Upper lobe of left lung (tissue), 4 donors: ENCODE measurements at regions not wholly inside any gene's neighbourhood (a gene's known extent, or its start where the extent isn't known, plus 50 kb on each side); places are given as distances from the start of the nearest gene placed in this dataset.

Source experiments
- CTCF ChIP-seq, 6 experiments: fragments of 450-650 bp in 4 of 6; fragments of 200-600 bp in 2 of 6; sonication (generic) in 2 of 6; IDR thresholded peaks; one replicate each; pipeline ENCODE4 v1.5.1; 2016 to 2019; ENCODE audit warnings: antibody characterized with exemption in 6 of 6
- POLR2AphosphoS5 ChIP-seq, 2 donors: sonication (generic); formaldehyde crosslinking; IDR thresholded peaks; one replicate each; pipeline ENCODE4 v1.5.1; 2017; ENCODE audit warnings: antibody characterized with exemption in 2 of 2

DNA sequence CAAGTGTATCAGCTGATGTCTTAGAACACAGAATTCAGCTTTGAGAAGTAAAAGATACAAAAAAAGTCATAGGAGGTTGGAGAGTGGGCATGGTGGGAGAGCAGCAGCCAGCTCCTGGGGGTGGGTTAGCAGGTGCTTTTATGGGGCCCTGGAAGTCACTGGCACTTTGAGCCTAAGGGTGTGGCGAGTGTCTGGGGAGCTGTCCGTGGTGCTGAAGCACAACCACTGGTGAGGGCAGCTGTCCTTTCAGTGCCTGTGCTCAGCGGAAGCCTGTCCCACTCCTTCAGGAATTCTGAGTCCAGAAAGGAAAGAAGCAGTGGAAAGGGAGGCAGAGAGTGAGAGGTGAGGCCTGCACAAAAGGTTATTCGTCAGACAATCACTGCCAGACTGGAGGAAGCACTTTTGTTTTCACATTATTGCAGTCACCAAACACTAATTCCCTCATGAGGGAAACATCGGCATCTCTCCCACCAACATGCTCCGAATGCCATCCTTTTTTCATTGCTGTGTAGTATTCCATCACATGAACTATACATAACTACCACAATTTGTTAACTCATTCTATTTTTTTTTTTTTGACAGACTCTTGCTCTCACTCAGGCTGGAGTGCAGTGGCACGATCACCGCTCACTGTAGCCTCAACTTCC is 59.4 kb upstream of the RAPGEF1 start:
- no peak for TF ChIP-seq POLR2AphosphoS5 (IDR thresholded peaks at IDR 0.05)
- TF ChIP-seq CTCF (IDR thresholded peaks at IDR 0.05): no peak
